H9 (cell line): ENCODE measurements at regions not wholly inside any gene's neighbourhood (a gene's known extent, or its start where the extent isn't known, plus 50 kb on each side); places are given as distances from the start of the nearest gene placed in this dataset.

Experiments used
- DNase-seq: peaks from one replicate; pipeline ENCODE4 v3.0.0-alpha.2; 2017
- H2AFZ ChIP-seq: one replicate; pipeline ENCODE4 v1.6.1; 2013; ENCODE audit warnings: mild to moderate bottlenecking, low read length, control low read depth, moderate library complexity
- H2AK5ac ChIP-seq: 2 replicates; pipeline ENCODE4 v1.6.1; 2013; ENCODE audit warnings: low read length, control low read depth, mixed read lengths; ENCODE audit not compliant: insufficient read length
- H2BK120ac ChIP-seq: one replicate; pipeline ENCODE4 v1.6.1; 2013; ENCODE audit warnings: low read depth, mild to moderate bottlenecking, low read length, control low read depth, inconsistent platforms; ENCODE audit not compliant: poor library complexity, severe bottlenecking
- H2BK12ac ChIP-seq: 2 replicates; pipeline ENCODE4 v1.6.1; 2013; ENCODE audit warnings: low read length, control low read depth, mixed read lengths, low read depth; ENCODE audit not compliant: insufficient read length
- H2BK15ac ChIP-seq: 2 replicates; pipeline ENCODE4 v1.6.1; 2013; ENCODE audit warnings: low read depth, low read length, control low read depth
- H2BK20ac ChIP-seq: one replicate; pipeline ENCODE4 v1.6.1; 2013; ENCODE audit warnings: low read depth, mild to moderate bottlenecking, low read length, control low read depth, inconsistent platforms; ENCODE audit not compliant: poor library complexity, severe bottlenecking
- H2BK5ac ChIP-seq: 2 replicates; pipeline ENCODE4 v1.6.1; 2013; ENCODE audit warnings: low read length, control low read depth, mixed read lengths; ENCODE audit not compliant: insufficient read length
- H3K14ac ChIP-seq: 2 replicates; pipeline ENCODE4 v1.6.1; 2013; ENCODE audit warnings: low read length, control low read depth; ENCODE audit not compliant: insufficient read depth
- H3K18ac ChIP-seq: 2 replicates; pipeline ENCODE4 v1.6.1; 2013; ENCODE audit warnings: low read depth, mild to moderate bottlenecking, mixed read lengths, low read length, control low read depth; ENCODE audit not compliant: insufficient read length
- H3K23ac ChIP-seq: 2 replicates; pipeline ENCODE4 v1.6.1; 2013; ENCODE audit warnings: low read length, control low read depth, mixed read lengths, low read depth; ENCODE audit not compliant: insufficient read length
- H3K23me2 ChIP-seq: 2 replicates; pipeline ENCODE4 v1.6.1; 2013; ENCODE audit warnings: low read depth, mild to moderate bottlenecking, mixed read lengths, low read length, control low read depth; ENCODE audit not compliant: insufficient read length, poor library complexity, severe bottlenecking
- H3K27ac ChIP-seq: 2 replicates; pipeline ENCODE4 v1.5.1; 2013; ENCODE audit warnings: low read length, control low read depth, mixed read lengths, low read depth; ENCODE audit not compliant: insufficient read length
- H3K27me3 ChIP-seq: 2 replicates; pipeline ENCODE4 v1.6.1; 2013; ENCODE audit warnings: low read length, control low read depth, inconsistent platforms; ENCODE audit not compliant: insufficient read depth
- H3K4ac ChIP-seq: 2 replicates; pipeline ENCODE4 v1.6.1; 2013; ENCODE audit warnings: low read depth, mild to moderate bottlenecking, control low read depth, inconsistent platforms, low read length, moderate library complexity
- H3K4me1 ChIP-seq: 2 replicates; pipeline ENCODE4 v1.6.1; 2013; ENCODE audit warnings: low read length, control low read depth, inconsistent platforms; ENCODE audit not compliant: insufficient read depth
- H3K4me2 ChIP-seq: 2 replicates; pipeline ENCODE4 v1.6.1; 2013; ENCODE audit warnings: low read length, control low read depth, mixed read lengths; ENCODE audit not compliant: insufficient read length, insufficient read depth
- H3K56ac ChIP-seq: 2 replicates; pipeline ENCODE4 v1.6.1; 2013; ENCODE audit warnings: low read depth, mild to moderate bottlenecking, mixed read lengths, low read length, control low read depth; ENCODE audit not compliant: insufficient read length
- H3K79me1 ChIP-seq: 2 replicates; pipeline ENCODE4 v1.6.1; 2013; ENCODE audit warnings: low read depth, mild to moderate bottlenecking, moderate library complexity, low read length, control low read depth, inconsistent platforms; ENCODE audit not compliant: insufficient read depth, poor library complexity, severe bottlenecking
- H3K79me2 ChIP-seq: 2 replicates; pipeline ENCODE4 v1.6.1; 2013; ENCODE audit warnings: low read length, control low read depth, inconsistent platforms; ENCODE audit not compliant: insufficient read depth
- H3K9ac ChIP-seq: 2 replicates; pipeline ENCODE4 v1.6.1; 2013; ENCODE audit warnings: low read length, control low read depth, mixed read lengths; ENCODE audit not compliant: insufficient read length; ENCODE audit errors: extremely low read depth
- H3K9me3 ChIP-seq: one replicate; pipeline ENCODE4 v1.6.1; 2013; ENCODE audit warnings: low read depth, low read length, inconsistent platforms; ENCODE audit not compliant: control insufficient read depth
- H3T11ph ChIP-seq: one replicate; pipeline ENCODE4 v1.6.1; 2013; ENCODE audit warnings: mild to moderate bottlenecking, low read length, control low read depth, inconsistent platforms
- H4K20me1 ChIP-seq: one replicate; pipeline ENCODE4 v1.6.1; 2013; ENCODE audit not compliant: control insufficient read depth, insufficient read length, insufficient read depth
- H4K5ac ChIP-seq: 2 replicates; pipeline ENCODE4 v1.6.1; 2013; ENCODE audit warnings: low read depth, mild to moderate bottlenecking, mixed read lengths, low read length, control low read depth; ENCODE audit not compliant: insufficient read length
- H4K8ac ChIP-seq: replicated peaks from 2 replicates; pipeline ENCODE4 v1.6.1; 2013; ENCODE audit warnings: low read length, control low read depth, mixed read lengths, low read depth; ENCODE audit not compliant: insufficient read length
- H4K91ac ChIP-seq: 2 replicates; pipeline ENCODE4 v1.6.1; 2013; ENCODE audit warnings: low read depth, mild to moderate bottlenecking, moderate library complexity, mixed read lengths, low read length, control low read depth; ENCODE audit not compliant: insufficient read length
- H3K27ac Mint-ChIP-seq, 3 experiments: 2 replicates in 2 of 3; 3 replicates in 1 of 3; pipeline ENCODE4 v1.8.0; 2020 to 2021; ENCODE audit warnings: mixed read lengths in 3 of 3, mild to moderate bottlenecking in 1 of 3, moderate library complexity in 1 of 3
- H3K27me3 Mint-ChIP-seq: 2 replicates; pipeline ENCODE4 v1.8.0; 2021; ENCODE audit warnings: low read depth, mild to moderate bottlenecking, moderate library complexity, mixed read lengths
- H3K36me3 Mint-ChIP-seq, 3 experiments: 2 replicates in 2 of 3; 3 replicates in 1 of 3; pipeline ENCODE4 v1.8.0; 2020 to 2021; ENCODE audit warnings: low read depth in 3 of 3, mixed read lengths in 3 of 3; ENCODE audit not compliant: insufficient read depth in 1 of 3
- H3K4me1 Mint-ChIP-seq, 2 experiments: 2 replicates each; pipeline ENCODE4 v1.8.0; 2020; ENCODE audit warnings: mixed read lengths in 2 of 2
- H3K4me3 Mint-ChIP-seq, 2 experiments: 2 replicates in 1 of 2; 3 replicates in 1 of 2; pipeline ENCODE4 v1.8.0; 2020 to 2021; ENCODE audit warnings: mild to moderate bottlenecking in 2 of 2, mixed read lengths in 2 of 2, moderate library complexity in 1 of 2
- H3K9me3 Mint-ChIP-seq, 2 experiments: 2 replicates in 1 of 2; 3 replicates in 1 of 2; pipeline ENCODE4 v1.8.0; 2020; ENCODE audit warnings: mild to moderate bottlenecking in 2 of 2, mixed read lengths in 2 of 2, moderate library complexity in 1 of 2
- WGBS: extraction: QIAGEN DNeasy Blood & Tissue Kit; methylation state at CpG from one replicate; pipeline ENCODE4 v1.1.7; 2013; ENCODE audit warnings: missing lambda C conversion rate, low lambda C conversion rate, mixed read lengths; ENCODE audit not compliant: insufficient read length; ENCODE audit errors: extremely low coverage; 5-methylcytosine and 5-hydroxymethylcytosine counted together
- TF ChIP-seq, protein P1 (sequence below): fragments of 200-600 bp; sonication (generic); conservative IDR thresholded peaks from 3 replicates; pipeline ENCODE4 v1.8.0; 2021; ENCODE audit warnings: antibody characterized with exemption, mild to moderate bottlenecking

DNA sequence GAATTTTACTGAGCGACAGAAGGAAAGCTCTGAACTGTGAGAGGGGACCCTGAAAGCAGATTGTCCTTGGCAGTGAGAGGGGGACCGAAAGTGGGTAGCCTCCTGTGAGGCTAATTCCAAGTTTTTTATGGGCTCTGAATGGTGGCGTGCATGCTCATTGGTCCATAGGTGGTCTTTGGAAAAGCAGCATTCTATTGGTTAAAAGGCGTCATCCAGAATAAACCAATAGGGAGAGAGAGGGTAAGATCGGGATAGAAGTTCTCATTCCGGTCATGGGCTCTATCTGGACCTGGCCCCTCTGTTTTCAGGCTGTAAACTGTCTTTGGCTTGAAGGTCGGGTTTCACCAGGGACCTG lies 539.8 kb upstream of the PCDH9 start:
- H3K27me3 Mint-ChIP-seq, result no peaks in the 10 kb centered on the region
- H3K79me1 ChIP-seq, result no peaks in the 10 kb centered on the region
- H3K9me3 Mint-ChIP-seq, result peaks cover 0 to 4% of the 10 kb centered on the region in 2 experiments; a peak in 2 of 5 replicates
- peaks cover 3 to 15% (median 8%) of the 10 kb centered on the region in 3 experiments; a peak in 4 of 7 replicates for H3K36me3 Mint-ChIP-seq
- H2BK15ac ChIP-seq, result no peak overlapping the region
- H3K23me2 ChIP-seq, result no peaks in the 10 kb centered on the region
- H2BK5ac ChIP-seq, result no peak overlapping the region
- H4K20me1 ChIP-seq, result no peaks in the 10 kb centered on the region
- H3K23ac ChIP-seq, result no peak overlapping the region
- no peak overlapping the region for H2BK12ac ChIP-seq
- no peaks in the 10 kb centered on the region for H3K4me1 ChIP-seq
- no peak overlapping the region for H4K8ac ChIP-seq
- no peak overlapping the region for H4K5ac ChIP-seq
- H3K27ac Mint-ChIP-seq, result no peak overlapping the region; a peak in 1 of 7 replicates
- H4K91ac ChIP-seq, result no peak overlapping the region
- no peaks in the 10 kb centered on the region for H3K27me3 ChIP-seq
- no peak overlapping the region for H3K4me2 ChIP-seq
- no peak overlapping the region for H3K14ac ChIP-seq
- H3K27ac ChIP-seq, result no peak overlapping the region
- no peak overlapping the region for H3K18ac ChIP-seq
- WGBS, result no CpG with 5 or more reads among the region's 7 CpGs
- no peak overlapping the region for H3K4ac ChIP-seq
- no peak overlapping the region for H3K56ac ChIP-seq
- H3T11ph ChIP-seq, result no peak overlapping the region
- no peak for DNase-seq
- H2AK5ac ChIP-seq, result no peak overlapping the region
- peaks cover 4% of the 10 kb centered on the region in 2 experiments; a peak in 2 of 4 replicates for H3K4me1 Mint-ChIP-seq
- no peak overlapping the region for H2BK120ac ChIP-seq
- no peaks in the 10 kb centered on the region for H3K79me2 ChIP-seq
- H3K4me3 Mint-ChIP-seq, result no peak overlapping the region
- H2AFZ ChIP-seq, result no peak overlapping the region
- no peak overlapping the region for H3K9ac ChIP-seq
- TF ChIP-seq, protein P1, sequence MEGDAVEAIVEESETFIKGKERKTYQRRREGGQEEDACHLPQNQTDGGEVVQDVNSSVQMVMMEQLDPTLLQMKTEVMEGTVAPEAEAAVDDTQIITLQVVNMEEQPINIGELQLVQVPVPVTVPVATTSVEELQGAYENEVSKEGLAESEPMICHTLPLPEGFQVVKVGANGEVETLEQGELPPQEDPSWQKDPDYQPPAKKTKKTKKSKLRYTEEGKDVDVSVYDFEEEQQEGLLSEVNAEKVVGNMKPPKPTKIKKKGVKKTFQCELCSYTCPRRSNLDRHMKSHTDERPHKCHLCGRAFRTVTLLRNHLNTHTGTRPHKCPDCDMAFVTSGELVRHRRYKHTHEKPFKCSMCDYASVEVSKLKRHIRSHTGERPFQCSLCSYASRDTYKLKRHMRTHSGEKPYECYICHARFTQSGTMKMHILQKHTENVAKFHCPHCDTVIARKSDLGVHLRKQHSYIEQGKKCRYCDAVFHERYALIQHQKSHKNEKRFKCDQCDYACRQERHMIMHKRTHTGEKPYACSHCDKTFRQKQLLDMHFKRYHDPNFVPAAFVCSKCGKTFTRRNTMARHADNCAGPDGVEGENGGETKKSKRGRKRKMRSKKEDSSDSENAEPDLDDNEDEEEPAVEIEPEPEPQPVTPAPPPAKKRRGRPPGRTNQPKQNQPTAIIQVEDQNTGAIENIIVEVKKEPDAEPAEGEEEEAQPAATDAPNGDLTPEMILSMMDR, result no peak
- no peaks in the 10 kb centered on the region for H3K9me3 ChIP-seq
- no peak overlapping the region for H2BK20ac ChIP-seq
